Keratinocyte (primary cell): ENCODE measurements at regions not wholly inside any gene's neighbourhood (a gene's known extent, or its start where the extent isn't known, plus 50 kb on each side); places are given as distances from the start of the nearest gene placed in this dataset.

Experiments used
- DNase-seq: peaks from one replicate; pipeline ENCODE4 v3.0.0-alpha.2; 2011; ENCODE audit warnings: low read depth, missing footprints, low spot score
- FAIRE-seq: peaks from 2 replicates; lab custom pipeline; 2011; peaks lifted over from hg19 to GRCh38; lab: Jason Lieb, UNC
- H2AFZ ChIP-seq: 2 replicates; pipeline ENCODE4 v1.6.0; 2012; ENCODE audit warnings: low read length, control low read depth, inconsistent platforms; ENCODE audit not compliant: control insufficient read depth
- H3K27ac ChIP-seq: 2 replicates; pipeline ENCODE4 v1.5.1; 2011; ENCODE audit warnings: low read length; ENCODE audit not compliant: control insufficient read depth, insufficient read depth
- H3K27me3 ChIP-seq: 3 replicates; pipeline ENCODE4 v1.6.0; 2011; ENCODE audit warnings: low read length; ENCODE audit not compliant: control insufficient read depth, insufficient read depth; ENCODE audit errors: extremely low read depth
- H3K36me3 ChIP-seq, 2 experiments: 2 replicates in 1 of 2; 3 replicates in 1 of 2; pipeline ENCODE4 v1.5.1; 2011; ENCODE audit warnings: low read length in 2 of 2, mild to moderate bottlenecking in 1 of 2; ENCODE audit not compliant: control insufficient read depth in 2 of 2, insufficient read depth in 2 of 2; ENCODE audit errors: extremely low read depth in 1 of 2
- H3K4me1 ChIP-seq: 3 replicates; pipeline ENCODE4 v1.5.1; 2011; ENCODE audit warnings: low read length; ENCODE audit not compliant: control insufficient read depth, insufficient read depth; ENCODE audit errors: extremely low read depth
- H3K4me2 ChIP-seq: 3 replicates; pipeline ENCODE4 v1.6.0; 2011; ENCODE audit warnings: low read depth, low read length; ENCODE audit not compliant: control insufficient read depth, insufficient read depth; ENCODE audit errors: extremely low read depth
- H3K4me3 ChIP-seq, 3 experiments: fragments of 200-600 bp in 1 of 3; sonication (generic) in 1 of 3; 2 replicates in 2 of 3; 3 replicates in 1 of 3; pipeline ENCODE4 v1.5.1; 2011 to 2016; ENCODE audit warnings: low read length in 3 of 3, mild to moderate bottlenecking in 3 of 3, control low read depth in 2 of 3, inconsistent platforms in 1 of 3, low read depth in 1 of 3, mixed read lengths in 1 of 3, mixed run types in 1 of 3, moderate library complexity in 1 of 3; ENCODE audit not compliant: control insufficient read depth in 2 of 3, insufficient read depth in 2 of 3; ENCODE audit errors: extremely low read depth in 1 of 3
- H3K79me2 ChIP-seq: 2 replicates; pipeline ENCODE4 v1.6.0; 2012; ENCODE audit warnings: low read length; ENCODE audit not compliant: control insufficient read depth, insufficient read depth
- H3K9ac ChIP-seq: 3 replicates; pipeline ENCODE4 v1.6.0; 2011; ENCODE audit warnings: low read length; ENCODE audit not compliant: control insufficient read depth, insufficient read depth; ENCODE audit errors: extremely low read depth
- H3K9me1 ChIP-seq: 3 replicates; pipeline ENCODE4 v1.6.0; 2011; ENCODE audit warnings: low read length; ENCODE audit not compliant: control insufficient read depth, insufficient read depth; ENCODE audit errors: extremely low read depth
- H3K9me3 ChIP-seq: 2 replicates; pipeline ENCODE4 v1.5.1; 2012; ENCODE audit warnings: low read depth, low read length; ENCODE audit not compliant: control insufficient read depth
- H4K20me1 ChIP-seq: 3 replicates; pipeline ENCODE4 v1.6.0; 2011; ENCODE audit warnings: low read length; ENCODE audit not compliant: control insufficient read depth, insufficient read depth; ENCODE audit errors: extremely low read depth
- CTCF ChIP-seq, 3 experiments: IDR thresholded peaks in 1 of 3; conservative IDR thresholded peaks in 1 of 3; optimal IDR thresholded peaks in 1 of 3; 2 replicates in 2 of 3; 3 replicates in 1 of 3; pipeline versions ENCODE3 to v1.5.1; 2011; ENCODE audit warnings: low read length in 3 of 3, mild to moderate bottlenecking in 3 of 3, moderate library complexity in 2 of 3, control low read depth in 1 of 3, inconsistent platforms in 1 of 3; ENCODE audit not compliant: insufficient read depth in 2 of 3; ENCODE audit errors: extremely low read depth in 1 of 3
- EZH2 ChIP-seq: IDR thresholded peaks from one replicate; pipeline ENCODE4 v1.6.1; 2012; ENCODE audit warnings: inconsistent platforms, mild to moderate bottlenecking, low read length, moderate library complexity
- dilution Hi-C: fragments of 300-500 bp; cut with MboI; formaldehyde crosslinking; loops from one replicate; pipeline ENCODE4 v1.7.0; 2020; ENCODE audit warnings: low sequenced_read_pairs; ENCODE audit not compliant: extremely low pct_ligation_motif_present

DNA sequence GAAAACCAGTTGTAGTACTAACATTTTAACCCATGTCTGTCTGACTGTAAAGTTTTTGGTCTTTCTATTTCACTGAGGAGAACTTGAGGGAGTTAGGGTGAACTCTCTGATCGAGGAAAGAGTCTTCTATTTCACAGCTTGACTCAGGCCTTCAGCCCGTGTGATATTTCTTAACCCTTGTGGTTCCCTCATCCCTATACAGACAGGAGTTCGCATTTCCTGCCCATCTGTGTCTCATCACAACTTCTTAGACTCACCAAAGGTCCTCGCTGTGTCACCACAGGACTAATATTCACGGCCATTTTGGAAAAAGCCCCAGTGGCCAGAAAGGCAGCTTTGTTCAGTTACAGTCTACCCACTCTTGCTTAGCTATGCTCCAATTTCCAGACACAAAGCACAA, 172.8 kb downstream of the FAM181B start:
- Histone ChIP-seq H3K4me3 (no peak overlapping the region), H2AFZ (no peak overlapping the region), H3K27me3 (no peaks in the 10 kb centered on the region), H3K4me2 (no peak overlapping the region), H3K9me3 (no peaks in the 10 kb centered on the region), H3K79me2 (no peaks in the 10 kb centered on the region), H3K9me1 (no peaks in the 10 kb centered on the region), H3K36me3 (no peaks in the 10 kb centered on the region), H3K4me1 (no peaks in the 10 kb centered on the region), H3K27ac (no peak overlapping the region), H3K9ac (no peak overlapping the region), H4K20me1 (no peaks in the 10 kb centered on the region)
- no peak for TF ChIP-seq CTCF (optimal IDR thresholded peaks at IDR 0.05 in 1 of 3, IDR thresholded peaks at IDR 0.05 in 1 of 3, conservative IDR thresholded peaks at IDR 0.05 in 1 of 3; ENCODE audit: extremely low read depth in 1 of 3, insufficient read depth in 2 of 3, low read length in 3 of 3)
- TF ChIP-seq EZH2: no peak
- dilution Hi-C loops: no loop called here
- FAIRE-seq (no peak), DNase-seq (no peak)

DNA sequence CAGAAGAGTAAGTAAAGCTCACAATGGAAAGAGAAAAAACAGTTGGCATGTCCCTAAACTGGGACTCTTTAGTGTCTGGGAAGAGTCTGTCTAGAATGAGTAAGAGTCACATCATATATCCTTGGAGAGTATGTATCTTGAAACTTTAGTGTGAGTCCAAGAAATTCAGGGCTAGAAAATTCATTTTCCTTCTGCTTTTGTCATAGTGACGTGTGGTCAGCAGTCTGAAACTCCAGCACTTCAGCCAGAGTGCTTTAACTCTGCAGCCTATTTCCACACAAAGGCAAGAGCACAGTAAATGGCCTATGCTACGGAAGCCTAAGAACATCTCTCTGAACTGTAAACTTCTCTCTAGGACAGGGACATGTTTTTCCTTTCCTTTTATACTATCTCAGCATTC, 174.1 kb downstream of the FAM181B start:
- TF ChIP-seq EZH2 (no peak), CTCF (optimal IDR thresholded peaks at IDR 0.05 in 1 of 3, IDR thresholded peaks at IDR 0.05 in 1 of 3, conservative IDR thresholded peaks at IDR 0.05 in 1 of 3; ENCODE audit: extremely low read depth in 1 of 3, insufficient read depth in 2 of 3, low read length in 3 of 3) (no peak)
- Histone ChIP-seq H3K4me3 (no peak overlapping the region), H2AFZ (no peak overlapping the region), H3K36me3 (no peaks in the 10 kb centered on the region), H3K4me1 (no peaks in the 10 kb centered on the region), H3K27ac (no peak overlapping the region), H3K9ac (no peak overlapping the region), H3K4me2 (no peak overlapping the region), H3K27me3 (no peaks in the 10 kb centered on the region), H3K9me1 (no peaks in the 10 kb centered on the region), H3K79me2 (no peaks in the 10 kb centered on the region), H4K20me1 (no peaks in the 10 kb centered on the region), H3K9me3 (no peaks in the 10 kb centered on the region)
- DNase-seq (no peak), FAIRE-seq (no peak)
- dilution Hi-C loops: no loop called here
